T-helper 1 cell treated with Interleukin-12 subunit alpha and Interleukin-12 subunit beta and Interleukin-4 antibody, amounts not matched to agents 30 μg/mL and 1 μg/mL, for 36 hours (primary cell): ENCODE measurements at regions not wholly inside any gene's neighbourhood (a gene's known extent, or its start where the extent isn't known, plus 50 kb on each side); places are given as distances from the start of the nearest gene placed in this dataset.

Source experiments
- H3K27ac Mint-ChIP-seq: one replicate; pipeline ENCODE4 v1.8.0; 2021; ENCODE audit warnings: mild to moderate bottlenecking, mixed read lengths
- H3K27me3 Mint-ChIP-seq: one replicate; pipeline ENCODE4 v1.8.0; 2021; ENCODE audit warnings: low read depth, mixed read lengths
- H3K36me3 Mint-ChIP-seq: one replicate; pipeline ENCODE4 v1.8.0; 2021; ENCODE audit warnings: low read depth, mixed read lengths
- H3K4me1 Mint-ChIP-seq: one replicate; pipeline ENCODE4 v1.8.0; 2021; ENCODE audit warnings: low read depth, mixed read lengths
- H3K4me3 Mint-ChIP-seq: one replicate; pipeline ENCODE4 v1.8.0; 2021; ENCODE audit warnings: mild to moderate bottlenecking, moderate library complexity, mixed read lengths
- H3K9me3 Mint-ChIP-seq: one replicate; pipeline ENCODE4 v1.8.0; 2021; ENCODE audit warnings: mixed read lengths

- no peak overlapping the region for H3K4me3 Mint-ChIP-seq
- no peak overlapping the region for H3K27ac Mint-ChIP-seq
- H3K27me3 Mint-ChIP-seq, result no peaks in the 10 kb centered on the region
- H3K36me3 Mint-ChIP-seq, result no peaks in the 10 kb centered on the region
- H3K4me1 Mint-ChIP-seq, result peaks cover under 1% of the 10 kb centered on the region
- no peaks in the 10 kb centered on the region for H3K9me3 Mint-ChIP-seq
These were observed 150.9 kb downstream of the COL6A3 start for GRCh38 chr2:237262838-237263771.

DNA sequence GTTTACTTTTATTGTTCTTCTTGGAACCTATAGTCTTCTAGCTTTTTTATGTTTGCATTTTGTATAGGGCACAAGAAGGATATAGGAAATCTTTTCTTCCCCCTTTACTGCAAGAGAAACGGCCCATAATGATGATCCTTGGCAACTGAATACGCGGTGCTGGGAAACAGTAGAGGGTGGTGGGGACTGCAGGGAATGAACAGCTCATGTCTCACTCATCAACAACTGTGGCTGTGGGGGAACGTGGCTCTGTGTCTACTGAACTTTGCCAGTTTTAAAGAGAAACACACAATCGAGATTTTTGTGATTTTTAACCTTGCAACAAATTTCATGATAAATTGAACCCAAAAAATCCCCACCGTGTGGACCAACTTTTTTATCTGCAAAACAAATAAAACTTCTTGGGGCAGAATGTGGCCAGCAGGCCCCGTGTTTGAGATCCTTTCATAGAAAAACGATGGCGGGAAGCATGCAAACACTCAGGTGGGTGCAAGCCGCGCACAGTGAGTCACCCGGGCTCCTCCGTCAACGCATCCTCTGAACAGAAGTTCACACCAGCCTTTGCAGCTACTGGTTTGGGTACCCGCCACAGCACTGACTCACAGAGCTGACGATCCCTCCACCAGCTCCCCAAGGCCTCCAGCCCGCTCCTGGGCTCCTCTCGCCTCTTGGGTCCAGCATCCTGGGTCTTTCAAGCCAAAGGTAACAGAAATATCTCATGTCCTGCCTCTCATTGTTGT lies 149.3 kb downstream of the COL6A3 start:
- H3K27me3 Mint-ChIP-seq, result no peaks in the 10 kb centered on the region
- H3K9me3 Mint-ChIP-seq, result no peaks in the 10 kb centered on the region
- H3K36me3 Mint-ChIP-seq, result no peaks in the 10 kb centered on the region
- no peak overlapping the region for H3K4me3 Mint-ChIP-seq
- no peak overlapping the region for H3K27ac Mint-ChIP-seq
- H3K4me1 Mint-ChIP-seq, result no peaks in the 10 kb centered on the region

- H3K27me3 Mint-ChIP-seq, result no peaks in the 10 kb centered on the region
- H3K4me3 Mint-ChIP-seq, result no peak overlapping the region
- H3K27ac Mint-ChIP-seq, result no peak overlapping the region
- no peaks in the 10 kb centered on the region for H3K36me3 Mint-ChIP-seq
- H3K4me1 Mint-ChIP-seq, result no peaks in the 10 kb centered on the region
- no peaks in the 10 kb centered on the region for H3K9me3 Mint-ChIP-seq
These were observed 145.8 kb downstream of the COL6A3 start for GRCh38 chr2:237268004-237268708.

DNA sequence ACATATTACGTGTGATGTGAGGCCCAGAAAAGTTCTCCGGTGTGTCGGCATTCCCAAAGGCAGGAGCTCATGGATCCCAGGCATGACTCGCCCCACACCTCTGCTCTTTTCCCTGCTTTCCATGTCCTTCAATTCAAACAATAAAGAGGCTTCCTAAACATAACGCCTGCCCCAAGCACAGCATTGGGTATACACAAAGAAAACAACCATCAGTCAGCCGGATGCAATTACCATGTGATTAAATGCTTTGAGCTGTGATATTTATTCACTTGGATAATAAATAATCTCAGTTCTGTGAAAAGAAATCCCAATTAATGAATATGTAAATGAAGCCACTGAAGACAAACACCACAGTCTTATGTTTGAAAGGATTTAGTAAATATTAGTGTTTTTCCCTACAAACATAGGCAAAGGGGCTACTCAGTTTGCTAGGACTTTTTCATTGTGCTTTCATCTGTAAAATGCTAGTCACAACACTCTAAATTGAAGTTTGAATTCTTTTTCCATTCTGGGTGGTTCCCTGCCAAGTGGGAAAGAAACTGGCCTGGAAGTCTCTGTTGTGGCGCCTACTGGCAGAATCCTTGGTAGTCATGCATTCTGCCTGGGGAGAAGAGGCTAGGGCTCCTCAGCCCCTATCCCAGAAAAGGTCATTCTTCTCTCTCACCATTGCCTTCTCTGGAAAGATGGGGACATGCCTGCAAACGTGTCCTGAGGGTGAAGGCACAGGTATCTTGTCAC lies 144.7 kb downstream of the COL6A3 start:
- no peak overlapping the region for H3K27ac Mint-ChIP-seq
- H3K27me3 Mint-ChIP-seq, result no peaks in the 10 kb centered on the region

GRCh38 chr2:237270520-237270919 lies 143.4 kb downstream of the COL6A3 start:
- H3K4me3 Mint-ChIP-seq, result no peak overlapping the region
- H3K4me1 Mint-ChIP-seq, result no peaks in the 10 kb centered on the region
- H3K27me3 Mint-ChIP-seq, result no peaks in the 10 kb centered on the region
- no peak overlapping the region for H3K27ac Mint-ChIP-seq
- no peaks in the 10 kb centered on the region for H3K36me3 Mint-ChIP-seq
- no peaks in the 10 kb centered on the region for H3K9me3 Mint-ChIP-seq

More for the DNA sequence above, 144.7 kb downstream of the COL6A3 start:
- no peaks in the 10 kb centered on the region for H3K4me1 Mint-ChIP-seq
- H3K9me3 Mint-ChIP-seq, result no peaks in the 10 kb centered on the region
- no peaks in the 10 kb centered on the region for H3K36me3 Mint-ChIP-seq
- no peak overlapping the region for H3K4me3 Mint-ChIP-seq

GRCh38 chr2:237271698-237272652 lies 142.0 kb downstream of the COL6A3 start:
- Mint-ChIP-seq H3K27ac (no peak overlapping the region), H3K36me3 (no peaks in the 10 kb centered on the region), H3K9me3 (no peaks in the 10 kb centered on the region), H3K4me1 (no peaks in the 10 kb centered on the region), H3K4me3 (no peak overlapping the region), H3K27me3 (peaks cover 10% of the 10 kb centered on the region)
